Activated naive CD8-positive, alpha-beta T cell treated with anti-CD3 and anti-CD28 coated beads, Interleukin-2, amount 50 U/mL, for 24 hours (primary cell): ENCODE measurements at regions not wholly inside any gene's neighbourhood (a gene's known extent, or its start where the extent isn't known, plus 50 kb on each side); places are given as distances from the start of the nearest gene placed in this dataset.

Source experiments
- ATAC-seq: fragments of 150-1000 bp; cut with Tn5 transposase; one replicate; pipeline ENCODE4 v1.10.0; 2021
- DNase-seq: peaks from one replicate; pipeline ENCODE4 v3.0.0; 2021
- H3K27ac Mint-ChIP-seq: one replicate; pipeline ENCODE4 v1.8.0; 2021; ENCODE audit warnings: mild to moderate bottlenecking, mixed read lengths
- H3K27me3 Mint-ChIP-seq: one replicate; pipeline ENCODE4 v1.8.0; 2021; ENCODE audit warnings: mixed read lengths
- H3K36me3 Mint-ChIP-seq: one replicate; pipeline ENCODE4 v1.8.0; 2021; ENCODE audit warnings: low read depth, mixed read lengths
- H3K4me1 Mint-ChIP-seq: one replicate; pipeline ENCODE4 v1.8.0; 2021; ENCODE audit warnings: mixed read lengths
- H3K4me3 Mint-ChIP-seq: one replicate; pipeline ENCODE4 v1.8.0; 2021; ENCODE audit warnings: mild to moderate bottlenecking, moderate library complexity, mixed read lengths
- H3K9me3 Mint-ChIP-seq: one replicate; pipeline ENCODE4 v1.8.0; 2021; ENCODE audit warnings: mixed read lengths

- H3K4me3 Mint-ChIP-seq, result no peak overlapping the region
- H3K36me3 Mint-ChIP-seq, result no peaks in the 10 kb centered on the region
- peaks cover 2% of the 10 kb centered on the region for H3K27me3 Mint-ChIP-seq
- DNase-seq (no peak), ATAC-seq (no peak)
- H3K27ac Mint-ChIP-seq, result no peak overlapping the region
- no peaks in the 10 kb centered on the region for H3K9me3 Mint-ChIP-seq
- no peaks in the 10 kb centered on the region for H3K4me1 Mint-ChIP-seq
These were observed 58.7 kb upstream of the ARHGEF26 start for GRCh38 chr3:154062513-154062912.

GRCh38 chr3:154071146-154071545 is 50.0 kb upstream of the ARHGEF26 start:
- no peak for ATAC-seq
- H3K9me3 Mint-ChIP-seq, result no peaks in the 10 kb centered on the region
- H3K4me3 Mint-ChIP-seq, result no peak overlapping the region
- H3K27me3 Mint-ChIP-seq, result no peaks in the 10 kb centered on the region
- DNase-seq, result no peak
- H3K27ac Mint-ChIP-seq, result no peak overlapping the region
- no peaks in the 10 kb centered on the region for H3K36me3 Mint-ChIP-seq
- H3K4me1 Mint-ChIP-seq, result no peaks in the 10 kb centered on the region
